Right renal pelvis (tissue), 4 donors: ENCODE measurements at regions not wholly inside any gene's neighbourhood (a gene's known extent, or its start where the extent isn't known, plus 50 kb on each side); places are given as distances from the start of the nearest gene placed in this dataset.

ENCODE experiments used
- DNase-seq, 4 donors: peaks; one replicate each; pipeline ENCODE4 v3.0.0-alpha.2; 2013; ENCODE audit warnings: low read depth in 4 of 4, low spot score in 3 of 4, missing footprints in 1 of 4

- no peak for DNase-seq
Measured at GRCh38 chr15:25051399-25052154, 96.8 kb downstream of the SNRPN start.

GRCh38 chr15:25052191-25052999, 97.6 kb downstream of the SNRPN start:
- no peak for DNase-seq

GRCh38 chr15:25053000-25053815, 98.4 kb downstream of the SNRPN start:
- DNase-seq, result no peak

GRCh38 chr15:25054329-25054728, 99.5 kb downstream of the SNRPN start:
- DNase-seq, result no peak

GRCh38 chr15:25054943-25055342, 100.2 kb downstream of the SNRPN start:
- DNase-seq, result no peak

- no peak for DNase-seq
Measured at GRCh38 chr15:25055356-25056068, 100.7 kb downstream of the SNRPN start.

- no peak for DNase-seq
Measured at GRCh38 chr15:25056484-25057425, 102.0 kb downstream of the SNRPN start.

- no peak for DNase-seq
Measured at GRCh38 chr15:25057574-25057973, 102.8 kb downstream of the SNRPN start.

- DNase-seq, result no peak
Measured at GRCh38 chr15:25058080-25058785, 103.4 kb downstream of the SNRPN start.

GRCh38 chr15:25059698-25060471, 105.1 kb downstream of the SNRPN start:
- DNase-seq, result no peak

- DNase-seq, result no peak
Measured at GRCh38 chr15:25060472-25060803, 105.7 kb downstream of the SNRPN start.

GRCh38 chr15:25060996-25061620, 106.3 kb downstream of the SNRPN start:
- no peak for DNase-seq

GRCh38 chr15:25061808-25062550, 107.2 kb downstream of the SNRPN start:
- no peak for DNase-seq

- DNase-seq, result no peak
Measured at GRCh38 chr15:25062551-25063430, 108.0 kb downstream of the SNRPN start.

- DNase-seq, result no peak
Measured at GRCh38 chr15:25065286-25065685, 110.5 kb downstream of the SNRPN start.

- DNase-seq, result no peak
Measured at GRCh38 chr15:25065876-25066275, 111.1 kb downstream of the SNRPN start.
